Endodermal cell (in vitro differentiated cells): ENCODE measurements at regions not wholly inside any gene's neighbourhood (a gene's known extent, or its start where the extent isn't known, plus 50 kb on each side); places are given as distances from the start of the nearest gene placed in this dataset.
"Not testable (repeated sequence)": the region's sequence is repeated elsewhere in the genome, so short reads cannot be mapped to it uniquely, and the experiment has no call there.

Experiments used
- DNase-seq: peaks from one replicate; pipeline ENCODE4 v3.0.0-alpha.2; 2017
- H3K27ac ChIP-seq: 2 replicates; pipeline ENCODE4 v1.5.1; 2013; ENCODE audit warnings: mild to moderate bottlenecking, low read depth, low read length, moderate library complexity
- H3K27me3 ChIP-seq: 2 replicates; pipeline ENCODE4 v1.6.1; 2013; ENCODE audit warnings: mild to moderate bottlenecking, low read length, moderate library complexity; ENCODE audit not compliant: insufficient read depth, control insufficient read depth, poor library complexity, severe bottlenecking
- H3K36me3 ChIP-seq: 2 replicates; pipeline ENCODE4 v1.7.0; 2013; ENCODE audit warnings: mild to moderate bottlenecking, low read length, moderate library complexity; ENCODE audit not compliant: control insufficient read depth, insufficient read depth
- H3K4me1 ChIP-seq: one replicate; pipeline ENCODE4 v1.7.0; 2013; ENCODE audit warnings: low read length; ENCODE audit not compliant: control insufficient read depth, insufficient read depth
- H3K4me3 ChIP-seq: 2 replicates; pipeline ENCODE4 v1.5.1; 2013; ENCODE audit warnings: mild to moderate bottlenecking, low read length, moderate library complexity
- H3K9ac ChIP-seq: 2 replicates; pipeline ENCODE4 v1.6.1; 2013; ENCODE audit warnings: mild to moderate bottlenecking, low read length, moderate library complexity; ENCODE audit not compliant: poor library complexity, severe bottlenecking; ENCODE audit errors: extremely low read depth
- H3K9me3 ChIP-seq: 2 replicates; pipeline ENCODE4 v1.6.1; 2013; ENCODE audit warnings: mild to moderate bottlenecking, low read length, moderate library complexity; ENCODE audit not compliant: control insufficient read depth
- H3K27ac Mint-ChIP-seq: 2 replicates; pipeline ENCODE4 v1.8.0; 2020; ENCODE audit warnings: mixed read lengths
- H3K27me3 Mint-ChIP-seq: 2 replicates; pipeline ENCODE4 v1.8.0; 2021; ENCODE audit warnings: mild to moderate bottlenecking, mixed read lengths; ENCODE audit not compliant: insufficient read depth
- H3K36me3 Mint-ChIP-seq: 2 replicates; pipeline ENCODE4 v1.8.0; 2020; ENCODE audit warnings: low read depth, mixed read lengths
- H3K4me1 Mint-ChIP-seq: 2 replicates; pipeline ENCODE4 v1.8.0; 2020; ENCODE audit warnings: mixed read lengths
- H3K4me3 Mint-ChIP-seq: 2 replicates; pipeline ENCODE4 v1.8.0; 2020; ENCODE audit warnings: mild to moderate bottlenecking, moderate library complexity, mixed read lengths
- H3K9me3 Mint-ChIP-seq: 2 replicates; pipeline ENCODE4 v1.8.0; 2020; ENCODE audit warnings: mild to moderate bottlenecking, mixed read lengths
- WGBS, 2 experiments: methylation state at CpG; one replicate each; pipeline versions ENCODE4 v1.1.5 to v1.1.7; 2013; ENCODE audit warnings: missing lambda C conversion rate in 2 of 2, mixed read lengths in 1 of 2; ENCODE audit not compliant: insufficient coverage in 1 of 2, insufficient read length in 1 of 2; 5-methylcytosine and 5-hydroxymethylcytosine counted together
- TF ChIP-seq, protein P1 (sequence below): fragments of 200-600 bp; sonication (generic); conservative IDR thresholded peaks from 2 replicates; pipeline ENCODE4 v1.5.0; 2021; ENCODE audit warnings: antibody characterized with exemption, mild to moderate bottlenecking

DNA sequence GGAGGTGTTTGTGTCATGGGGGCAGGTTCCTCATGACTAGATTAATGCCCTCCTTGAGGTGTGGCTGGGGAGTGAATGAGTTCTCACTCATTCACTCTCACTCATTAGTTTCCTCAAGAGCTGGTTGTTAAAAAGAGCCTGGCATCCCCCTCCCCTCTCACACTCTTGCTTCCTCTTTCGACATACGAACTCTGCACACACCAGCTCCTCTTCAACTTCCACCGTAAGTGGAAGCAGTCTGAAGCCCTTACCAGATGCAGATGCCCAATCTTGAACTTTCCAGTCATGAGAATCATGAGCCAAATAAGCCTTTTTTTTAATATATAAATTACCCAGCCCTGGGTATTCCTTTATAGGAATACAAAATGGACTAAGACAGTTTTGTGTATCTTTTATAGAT, 82.5 kb downstream of the SPRY4 start:
- Histone ChIP-seq H3K9ac (no peak overlapping the region), H3K4me3 (no peak overlapping the region), H3K27me3 (no peaks in the 10 kb centered on the region), H3K36me3 (no peaks in the 10 kb centered on the region), H3K27ac (no peak overlapping the region), H3K9me3 (no peaks in the 10 kb centered on the region), H3K4me1 (peaks cover 4% of the 10 kb centered on the region)
- WGBS, 2 experiments = 93% methylated on average over 3 of the region's 3 CpGs; no CpG with 5 or more reads in 1 of the 2 experiments
- H3K27ac Mint-ChIP-seq = no peak overlapping the region
- peaks cover 8% of the 10 kb centered on the region for H3K9me3 Mint-ChIP-seq
- TF ChIP-seq, protein P1, sequence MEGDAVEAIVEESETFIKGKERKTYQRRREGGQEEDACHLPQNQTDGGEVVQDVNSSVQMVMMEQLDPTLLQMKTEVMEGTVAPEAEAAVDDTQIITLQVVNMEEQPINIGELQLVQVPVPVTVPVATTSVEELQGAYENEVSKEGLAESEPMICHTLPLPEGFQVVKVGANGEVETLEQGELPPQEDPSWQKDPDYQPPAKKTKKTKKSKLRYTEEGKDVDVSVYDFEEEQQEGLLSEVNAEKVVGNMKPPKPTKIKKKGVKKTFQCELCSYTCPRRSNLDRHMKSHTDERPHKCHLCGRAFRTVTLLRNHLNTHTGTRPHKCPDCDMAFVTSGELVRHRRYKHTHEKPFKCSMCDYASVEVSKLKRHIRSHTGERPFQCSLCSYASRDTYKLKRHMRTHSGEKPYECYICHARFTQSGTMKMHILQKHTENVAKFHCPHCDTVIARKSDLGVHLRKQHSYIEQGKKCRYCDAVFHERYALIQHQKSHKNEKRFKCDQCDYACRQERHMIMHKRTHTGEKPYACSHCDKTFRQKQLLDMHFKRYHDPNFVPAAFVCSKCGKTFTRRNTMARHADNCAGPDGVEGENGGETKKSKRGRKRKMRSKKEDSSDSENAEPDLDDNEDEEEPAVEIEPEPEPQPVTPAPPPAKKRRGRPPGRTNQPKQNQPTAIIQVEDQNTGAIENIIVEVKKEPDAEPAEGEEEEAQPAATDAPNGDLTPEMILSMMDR = no peak
- no peak for DNase-seq
- H3K36me3 Mint-ChIP-seq = no peaks in the 10 kb centered on the region
- H3K4me3 Mint-ChIP-seq = no peak overlapping the region
- H3K4me1 Mint-ChIP-seq = peaks cover 13% of the 10 kb centered on the region
- H3K27me3 Mint-ChIP-seq = no peaks in the 10 kb centered on the region

DNA sequence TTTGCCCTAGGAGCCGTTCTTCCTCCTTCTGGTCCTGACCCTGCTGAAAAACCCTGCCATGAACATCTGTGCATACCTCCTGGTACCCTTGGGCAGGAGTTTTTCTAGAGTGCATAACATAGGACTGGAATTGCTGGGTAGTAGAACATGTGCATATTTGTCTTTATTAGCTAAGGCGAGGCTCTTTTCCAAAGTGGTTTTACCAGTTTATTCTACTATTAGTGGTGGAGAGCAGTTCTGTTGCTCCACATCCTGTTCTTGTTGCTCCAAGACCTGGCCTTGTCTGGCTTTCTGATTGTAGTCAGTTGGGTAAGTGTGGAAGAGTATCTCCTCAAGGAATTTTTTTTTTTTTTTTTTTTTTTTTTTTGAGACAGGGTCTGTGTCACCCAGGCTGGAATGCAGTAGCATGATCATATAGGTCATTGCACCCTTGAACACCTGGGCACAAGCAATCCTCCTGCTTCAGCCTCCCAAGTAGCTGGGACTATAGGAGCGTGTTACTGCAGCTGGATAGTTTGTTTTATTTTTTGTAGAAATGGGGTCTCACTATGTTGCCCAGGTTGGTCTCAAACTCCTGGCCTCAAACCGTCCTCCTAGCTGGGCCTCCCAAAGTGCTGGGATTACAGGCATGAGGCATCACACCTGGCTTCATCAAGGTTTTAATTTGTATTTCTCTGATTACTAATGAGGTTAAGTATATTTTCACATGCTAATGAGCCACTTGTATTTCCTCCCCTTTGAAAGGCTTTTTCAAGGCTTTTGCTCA, 85.2 kb downstream of the SPRY4 start:
- Histone ChIP-seq H3K9me3 (no peaks in the 10 kb centered on the region), H3K9ac (no peak overlapping the region), H3K27ac (no peak overlapping the region), H3K4me3 (no peak overlapping the region), H3K4me1 (no peaks in the 10 kb centered on the region), H3K27me3 (no peaks in the 10 kb centered on the region), H3K36me3 (no peaks in the 10 kb centered on the region)
- Mint-ChIP-seq H3K4me3 (no peak overlapping the region), H3K36me3 (no peaks in the 10 kb centered on the region), H3K27me3 (no peaks in the 10 kb centered on the region), H3K27ac (no peak overlapping the region), H3K4me1 (peaks cover 20% of the 10 kb centered on the region), H3K9me3 (peaks cover 17% of the 10 kb centered on the region)
- WGBS, 2 experiments = 95 to 97% methylated on average over 3 to 4 of the region's 4 CpGs
- no peak for DNase-seq
- TF ChIP-seq, protein P1 = no peak

DNA sequence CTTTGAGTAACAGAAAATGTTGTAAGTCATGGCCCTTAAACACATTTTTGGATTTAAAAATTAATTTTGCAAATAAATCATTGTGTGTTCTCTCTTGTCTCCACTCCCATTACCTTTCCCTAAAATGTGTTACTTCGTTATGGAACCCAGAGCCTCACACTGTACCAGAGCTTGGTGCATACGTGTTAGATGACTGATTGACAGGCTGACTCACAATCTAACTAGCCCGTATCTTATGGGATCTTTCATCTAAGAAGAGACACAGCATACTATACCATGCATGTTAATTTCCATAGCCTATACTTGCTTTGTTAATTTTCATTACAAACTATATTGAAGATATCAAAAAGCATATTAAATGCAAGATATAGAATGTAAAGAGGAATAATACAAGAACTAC, 87.1 kb downstream of the SPRY4 start:
- H3K4me1 Mint-ChIP-seq = peaks cover 28% of the 10 kb centered on the region
- Histone ChIP-seq H3K9ac (no peak overlapping the region), H3K9me3 (no peaks in the 10 kb centered on the region), H3K27me3 (no peaks in the 10 kb centered on the region), H3K4me3 (no peak overlapping the region), H3K36me3 (no peaks in the 10 kb centered on the region), H3K4me1 (no peaks in the 10 kb centered on the region), H3K27ac (no peak overlapping the region)
- H3K36me3 Mint-ChIP-seq = peaks cover 4% of the 10 kb centered on the region
- TF ChIP-seq, protein P1 = no peak
- no peak overlapping the region for H3K27ac Mint-ChIP-seq
- H3K27me3 Mint-ChIP-seq = no peaks in the 10 kb centered on the region
- no peak for DNase-seq
- 89 to 93% methylated on average over 3 of the region's 3 CpGs for WGBS, 2 experiments
- H3K4me3 Mint-ChIP-seq = no peak overlapping the region
- H3K9me3 Mint-ChIP-seq = peaks cover 16% of the 10 kb centered on the region

DNA sequence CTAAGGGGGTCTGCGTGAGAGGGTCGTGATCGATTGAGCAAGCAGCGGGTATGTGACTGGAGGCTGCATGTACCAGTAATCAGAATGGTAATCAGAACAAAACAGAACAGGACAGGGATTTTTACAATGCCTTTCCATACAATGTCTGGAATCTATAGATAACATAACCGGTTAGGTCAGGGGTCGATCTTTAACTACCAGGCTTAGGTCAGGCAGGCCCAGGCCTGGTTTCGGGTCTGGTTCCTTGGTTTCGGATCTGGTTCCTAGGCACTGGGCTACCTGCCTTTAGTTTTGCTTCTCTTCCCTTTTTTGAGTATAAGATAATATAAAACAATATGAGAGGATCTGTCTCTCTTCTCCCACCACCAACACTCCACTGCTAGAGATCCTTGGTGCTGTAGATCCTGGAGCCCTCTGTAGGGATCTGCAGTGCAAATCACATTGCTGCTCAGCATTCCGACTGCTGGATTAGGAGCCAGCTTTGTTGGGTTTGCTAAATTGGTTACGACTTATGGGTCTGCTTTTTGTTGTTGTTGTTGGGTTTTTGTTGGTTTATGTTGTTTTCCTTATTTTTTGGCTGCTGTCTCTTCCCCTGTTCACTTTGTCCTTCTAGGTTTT, 88.0 kb downstream of the SPRY4 start:
- not testable (repeated sequence) for H3K4me3 ChIP-seq, H3K27me3 ChIP-seq, H3K9ac ChIP-seq, H3K36me3 ChIP-seq, DNase-seq, H3K27me3 Mint-ChIP-seq, H3K9me3 ChIP-seq, H3K4me1 ChIP-seq, H3K4me3 Mint-ChIP-seq, H3K9me3 Mint-ChIP-seq, H3K36me3 Mint-ChIP-seq
- 90 to 100% methylated on average over 2 to 10 of the region's 10 CpGs for WGBS, 2 experiments
- H3K27ac Mint-ChIP-seq = peak overlapping the region; percentile 45
- peak overlapping the region; percentile 97 for H3K27ac ChIP-seq
- H3K4me1 Mint-ChIP-seq = peaks cover 28% of the 10 kb centered on the region
